ENCODE measurements at regions not wholly inside any gene's neighbourhood (a gene's known extent, or its start where the extent isn't known, plus 50 kb on each side); places are given as distances from the start of the nearest gene placed in this dataset.

DNA sequence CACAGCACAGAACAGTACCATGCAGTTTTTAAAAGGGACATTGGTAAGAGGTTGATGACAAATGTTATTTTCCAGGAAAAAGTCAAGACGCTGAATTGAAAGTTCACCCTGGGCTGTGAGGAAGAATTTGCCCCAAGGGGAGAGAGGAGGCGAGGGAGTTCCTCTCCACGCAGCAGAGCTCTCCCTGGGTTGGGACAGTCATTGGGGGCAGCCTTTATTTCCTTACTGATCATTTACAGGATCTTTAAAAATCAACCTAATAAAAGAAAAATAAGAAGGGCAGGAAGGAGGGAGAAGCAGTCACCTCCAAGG is 49.9 kb upstream of the WNT7B start:
- Histone ChIP-seq H3K36me3 (ENCODE audit: control insufficient read depth in 5 of 5, insufficient read depth in 5 of 5, low read length in 5 of 5) (no peaks in the 10 kb centered on the region), H3K4me1 (ENCODE audit: control insufficient read depth in 5 of 5, insufficient read depth in 5 of 5, low read length in 5 of 5) (peaks cover 4 to 47% (median 16%) of the 10 kb centered on the region in 5 donors), H3K27ac (ENCODE audit: low read depth, low read length) (peak overlapping the region; percentile 37), H3K9ac (ENCODE audit: low read length in 5 of 5) (peak overlapping the region in 3 of 5 donors; percentile 52 to 66 (median 56)), H3K4me3 (ENCODE audit: low read depth in 1 of 5, low read length in 5 of 5) (peak overlapping the region in 4 of 5 donors; percentile 57 to 66 (median 58)), H3K9me3 (ENCODE audit: control insufficient read depth in 5 of 5, low read length in 5 of 5) (no peaks in the 10 kb centered on the region), H3K27me3 (ENCODE audit: control insufficient read depth in 5 of 5, insufficient read depth in 4 of 5, low read length in 5 of 5) (no peaks in the 10 kb centered on the region)

DNA sequence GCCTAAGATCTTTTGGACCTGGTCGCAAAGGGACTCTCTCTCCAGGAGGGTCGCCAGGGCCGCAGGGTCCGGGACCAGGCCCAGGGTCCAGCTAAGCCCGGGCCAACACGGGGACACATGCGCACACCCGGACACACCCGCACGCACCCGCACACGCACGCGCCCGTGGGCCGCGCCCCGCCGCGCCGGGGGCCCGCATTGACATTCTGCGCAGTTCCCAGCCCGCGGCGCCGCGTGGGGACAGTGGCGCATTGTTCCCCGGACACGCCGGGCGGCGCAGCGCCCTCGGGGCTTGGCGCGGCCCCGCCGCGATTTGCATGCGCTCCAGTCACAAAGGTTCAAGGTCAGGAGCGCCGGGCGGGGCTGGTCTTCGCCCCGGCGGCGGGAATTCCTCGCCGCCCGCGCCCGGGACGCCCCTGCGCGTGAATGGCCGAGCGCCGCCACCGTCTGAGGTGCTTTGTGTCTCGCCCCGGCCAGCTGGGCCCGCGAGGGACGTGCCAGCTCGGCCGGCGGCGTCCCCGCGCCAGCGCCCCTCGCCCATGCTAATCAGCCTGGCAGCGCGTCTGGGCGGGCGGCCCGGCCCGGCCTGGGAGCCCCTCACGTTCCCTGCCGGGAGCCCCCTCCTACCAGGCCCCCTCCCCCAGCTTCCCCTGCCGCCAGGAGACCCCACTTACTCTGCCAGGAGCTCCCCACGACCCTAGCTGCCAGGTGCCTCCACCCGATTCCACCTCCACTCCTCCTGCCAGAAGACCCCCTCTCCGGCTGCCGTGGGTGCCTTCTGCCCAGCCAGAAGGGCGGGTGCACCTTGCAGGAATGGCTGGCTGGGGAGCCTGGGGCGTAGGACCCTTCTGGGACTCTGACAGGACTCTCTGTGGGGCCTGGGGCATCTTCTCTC is 50.5 kb upstream of the WNT7B start:
- H3K9ac ChIP-seq (ENCODE audit: low read length in 5 of 5), result peak overlapping the region in 3 of 5 donors; percentile 52 to 66 (median 56)
- no peaks in the 10 kb centered on the region for H3K36me3 ChIP-seq (ENCODE audit: control insufficient read depth in 5 of 5, insufficient read depth in 5 of 5, low read length in 5 of 5)
- H3K27me3 ChIP-seq (ENCODE audit: control insufficient read depth in 5 of 5, insufficient read depth in 4 of 5, low read length in 5 of 5), result no peaks in the 10 kb centered on the region
- H3K4me3 ChIP-seq (ENCODE audit: low read depth in 1 of 5, low read length in 5 of 5), result peak overlapping the region in 4 of 5 donors; percentile 57 to 66 (median 58)
- H3K27ac ChIP-seq (ENCODE audit: low read depth, low read length), result peak overlapping the region; percentile 50
- H3K9me3 ChIP-seq (ENCODE audit: control insufficient read depth in 5 of 5, low read length in 5 of 5), result no peaks in the 10 kb centered on the region
- peaks cover 4 to 47% (median 16%) of the 10 kb centered on the region in 5 donors for H3K4me1 ChIP-seq (ENCODE audit: control insufficient read depth in 5 of 5, insufficient read depth in 5 of 5, low read length in 5 of 5)

DNA sequence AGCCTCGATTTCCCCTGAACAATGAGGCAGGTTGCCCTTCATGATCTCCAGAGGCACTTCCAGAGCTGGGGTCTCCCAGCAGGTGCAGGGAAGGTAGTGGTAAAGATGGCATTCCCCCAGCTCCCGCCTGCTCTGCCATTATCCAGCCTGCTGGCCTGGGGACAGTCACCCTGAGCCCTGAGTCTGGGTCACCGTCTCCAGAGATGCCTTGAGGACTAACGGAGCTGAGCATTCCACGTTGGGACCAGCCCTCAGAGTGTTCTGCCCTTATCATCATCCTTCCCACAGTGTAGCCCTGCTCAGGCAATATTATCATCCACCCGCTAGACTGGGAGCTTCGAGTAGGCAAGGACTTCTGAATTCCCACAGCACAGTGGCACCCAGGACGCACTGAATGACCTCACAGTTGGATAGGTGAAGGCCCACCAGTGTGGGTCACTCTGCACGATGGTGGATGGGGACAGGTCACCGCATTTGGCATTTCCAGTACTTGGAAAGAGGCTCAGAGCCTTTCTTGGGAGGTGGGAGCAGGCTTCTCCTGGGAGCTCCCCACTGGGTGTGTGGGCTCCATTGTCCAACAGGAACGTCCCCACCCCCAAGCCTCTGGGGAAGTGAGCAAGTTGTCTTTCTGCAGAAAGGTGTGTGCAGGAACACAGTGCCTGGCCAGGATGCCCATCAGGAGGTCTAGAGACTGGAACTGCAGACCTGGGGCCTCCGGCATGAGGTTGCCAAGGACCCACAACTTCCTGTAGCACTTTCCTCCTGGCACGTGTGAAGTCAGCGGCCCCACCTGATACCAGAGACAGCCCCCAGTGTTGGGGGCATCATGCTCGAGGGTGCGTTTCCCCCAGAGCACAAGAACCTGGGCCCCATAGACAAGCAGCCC is 51.4 kb upstream of the WNT7B start:
- Histone ChIP-seq H3K9ac (ENCODE audit: low read length in 5 of 5) (peak overlapping the region in 3 of 5 donors; percentile 9 to 56 (median 19)), H3K36me3 (ENCODE audit: control insufficient read depth in 5 of 5, insufficient read depth in 5 of 5, low read length in 5 of 5) (no peaks in the 10 kb centered on the region), H3K27ac (ENCODE audit: low read depth, low read length) (peak overlapping the region; percentile 50), H3K9me3 (ENCODE audit: control insufficient read depth in 5 of 5, low read length in 5 of 5) (no peaks in the 10 kb centered on the region), H3K4me3 (ENCODE audit: low read depth in 1 of 5, low read length in 5 of 5) (peak overlapping the region in 3 of 5 donors; percentile 57 to 66 (median 59)), H3K4me1 (ENCODE audit: control insufficient read depth in 5 of 5, insufficient read depth in 5 of 5, low read length in 5 of 5) (peaks cover 4 to 44% (median 16%) of the 10 kb centered on the region in 5 donors), H3K27me3 (ENCODE audit: control insufficient read depth in 5 of 5, insufficient read depth in 4 of 5, low read length in 5 of 5) (no peaks in the 10 kb centered on the region)

DNA sequence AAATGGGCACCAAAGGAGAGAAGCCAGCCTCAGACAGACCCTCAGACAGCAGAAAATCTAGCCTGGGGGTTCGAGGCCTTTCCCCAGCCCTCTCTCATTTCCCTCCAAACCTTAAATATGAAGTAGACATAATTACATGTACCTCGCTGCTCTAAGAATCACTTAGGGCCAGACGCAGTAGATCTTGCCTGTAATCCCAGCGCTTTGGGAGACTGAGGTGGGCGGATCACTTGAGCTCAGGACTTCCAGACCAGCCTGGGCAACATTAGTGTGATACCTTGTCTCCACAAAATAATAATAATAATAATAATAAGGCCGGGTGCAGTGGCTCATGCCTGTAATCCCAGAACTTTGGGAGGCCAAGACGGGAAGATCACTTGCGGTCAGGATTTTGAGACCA is 52.1 kb upstream of the WNT7B start:
- no peaks in the 10 kb centered on the region for H3K9me3 ChIP-seq (ENCODE audit: control insufficient read depth in 5 of 5, low read length in 5 of 5)
- no peaks in the 10 kb centered on the region for H3K27me3 ChIP-seq (ENCODE audit: control insufficient read depth in 5 of 5, insufficient read depth in 4 of 5, low read length in 5 of 5)
- H3K36me3 ChIP-seq (ENCODE audit: control insufficient read depth in 5 of 5, insufficient read depth in 5 of 5, low read length in 5 of 5), result no peaks in the 10 kb centered on the region
- no peak overlapping the region for H3K9ac ChIP-seq (ENCODE audit: low read length in 5 of 5)
- peaks cover 4 to 41% (median 16%) of the 10 kb centered on the region in 5 donors for H3K4me1 ChIP-seq (ENCODE audit: control insufficient read depth in 5 of 5, insufficient read depth in 5 of 5, low read length in 5 of 5)
- H3K27ac ChIP-seq (ENCODE audit: low read depth, low read length), result no peak overlapping the region
- H3K4me3 ChIP-seq (ENCODE audit: low read depth in 1 of 5, low read length in 5 of 5), result no peak overlapping the region

DNA sequence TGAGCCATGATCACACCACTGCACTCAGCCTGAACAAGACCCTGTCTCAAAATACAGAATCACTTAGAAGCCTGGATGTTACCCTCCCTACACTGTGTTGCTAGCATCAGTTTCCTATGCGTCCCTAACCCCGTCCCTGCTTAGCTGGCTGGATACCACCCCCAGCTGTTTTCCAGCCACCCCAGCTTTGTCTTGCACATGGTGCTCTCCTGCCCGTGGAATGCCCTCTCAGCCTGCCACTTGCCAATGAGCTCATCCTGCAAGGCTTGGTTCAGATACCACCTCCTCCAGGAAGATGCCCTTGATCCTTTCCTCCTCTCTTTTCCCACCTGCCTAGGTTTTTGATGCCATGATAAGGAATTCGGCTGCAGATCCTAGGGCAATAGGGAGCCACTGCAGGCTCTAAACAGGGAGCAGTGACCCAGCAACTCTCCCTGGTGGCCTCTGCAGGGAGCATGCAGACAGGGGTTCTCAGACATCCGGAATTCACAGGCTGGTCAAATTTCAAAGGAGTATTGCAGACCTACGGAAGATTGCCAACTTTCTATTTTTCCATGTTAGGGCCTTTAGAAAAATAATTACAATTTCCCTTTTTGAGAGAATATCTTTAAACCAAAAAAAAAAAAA is 52.7 kb upstream of the WNT7B start:
- no peak overlapping the region for H3K4me3 ChIP-seq (ENCODE audit: low read depth in 1 of 5, low read length in 5 of 5)
- no peaks in the 10 kb centered on the region for H3K27me3 ChIP-seq (ENCODE audit: control insufficient read depth in 5 of 5, insufficient read depth in 4 of 5, low read length in 5 of 5)
- H3K9ac ChIP-seq (ENCODE audit: low read length in 5 of 5), result no peak overlapping the region
- H3K9me3 ChIP-seq (ENCODE audit: control insufficient read depth in 5 of 5, low read length in 5 of 5), result no peaks in the 10 kb centered on the region
- H3K27ac ChIP-seq (ENCODE audit: low read depth, low read length), result no peak overlapping the region
- H3K4me1 ChIP-seq (ENCODE audit: control insufficient read depth in 5 of 5, insufficient read depth in 5 of 5, low read length in 5 of 5), result peaks cover 4 to 38% (median 16%) of the 10 kb centered on the region in 5 donors
- H3K36me3 ChIP-seq (ENCODE audit: control insufficient read depth in 5 of 5, insufficient read depth in 5 of 5, low read length in 5 of 5), result no peaks in the 10 kb centered on the region

DNA sequence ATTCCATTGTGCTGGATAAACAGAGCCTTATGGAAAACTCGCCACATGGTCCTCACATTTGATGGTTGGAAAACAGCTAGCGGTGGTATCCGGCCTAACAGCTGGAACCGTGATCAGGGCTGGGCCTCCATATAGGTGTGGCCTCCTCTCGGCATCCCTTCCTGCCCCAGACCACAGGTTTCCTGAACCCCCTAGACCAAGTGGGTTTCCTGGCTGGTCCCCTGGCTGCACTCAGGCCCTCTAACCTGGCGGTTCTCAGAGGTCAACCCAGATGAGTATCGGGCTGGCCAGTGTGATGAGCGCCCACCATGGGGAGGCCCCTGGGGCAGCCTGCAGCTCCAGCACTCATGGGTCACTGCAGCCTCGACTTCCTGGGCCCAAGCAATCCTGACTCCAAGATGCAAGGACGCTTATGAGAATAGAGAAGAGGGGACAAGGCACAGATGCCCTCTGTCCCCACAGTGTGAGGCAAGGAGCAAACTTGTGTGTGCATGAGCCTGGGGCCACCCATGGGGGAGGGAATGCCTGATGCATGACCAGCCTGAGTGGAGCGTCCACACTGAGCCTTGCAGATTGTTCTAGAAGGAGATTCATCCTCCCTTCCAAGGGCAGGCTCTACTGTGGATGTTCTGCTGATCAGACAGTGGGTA is 53.4 kb upstream of the WNT7B start:
- Histone ChIP-seq H3K9ac (ENCODE audit: low read length in 5 of 5) (no peak overlapping the region), H3K4me3 (ENCODE audit: low read depth in 1 of 5, low read length in 5 of 5) (no peak overlapping the region), H3K9me3 (ENCODE audit: control insufficient read depth in 5 of 5, low read length in 5 of 5) (no peaks in the 10 kb centered on the region), H3K27ac (ENCODE audit: low read depth, low read length) (peak overlapping the region; percentile 41), H3K27me3 (ENCODE audit: control insufficient read depth in 5 of 5, insufficient read depth in 4 of 5, low read length in 5 of 5) (no peaks in the 10 kb centered on the region), H3K36me3 (ENCODE audit: control insufficient read depth in 5 of 5, insufficient read depth in 5 of 5, low read length in 5 of 5) (no peaks in the 10 kb centered on the region), H3K4me1 (ENCODE audit: control insufficient read depth in 5 of 5, insufficient read depth in 5 of 5, low read length in 5 of 5) (peaks cover 4 to 45% (median 22%) of the 10 kb centered on the region in 5 donors)

DNA sequence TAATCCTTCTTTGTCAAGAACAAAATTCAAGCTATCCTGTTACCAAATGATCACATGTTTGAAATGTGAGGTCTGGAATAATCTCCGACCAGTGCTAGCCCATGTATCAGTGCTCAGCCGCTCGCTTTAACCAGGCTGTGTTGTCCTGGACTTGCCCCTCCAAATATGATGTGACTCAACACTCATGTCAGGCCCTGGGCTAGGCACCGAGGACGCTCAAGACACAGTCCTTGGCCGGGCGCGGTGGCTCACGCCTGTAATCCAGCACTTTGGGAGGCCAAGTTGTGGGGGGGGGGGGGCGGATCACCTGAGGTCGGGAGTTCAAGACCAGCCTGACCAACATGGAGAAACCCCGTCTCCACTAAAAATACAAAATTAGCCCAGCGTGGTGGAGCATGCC is 54.1 kb upstream of the WNT7B start:
- H3K4me1 ChIP-seq (ENCODE audit: control insufficient read depth in 5 of 5, insufficient read depth in 5 of 5, low read length in 5 of 5), result peaks cover 4 to 46% (median 23%) of the 10 kb centered on the region in 5 donors
- H3K36me3 ChIP-seq (ENCODE audit: control insufficient read depth in 5 of 5, insufficient read depth in 5 of 5, low read length in 5 of 5), result no peaks in the 10 kb centered on the region
- H3K9ac ChIP-seq (ENCODE audit: low read length in 5 of 5), result no peak overlapping the region
- peak overlapping the region; percentile 41 for H3K27ac ChIP-seq (ENCODE audit: low read depth, low read length)
- no peaks in the 10 kb centered on the region for H3K27me3 ChIP-seq (ENCODE audit: control insufficient read depth in 5 of 5, insufficient read depth in 4 of 5, low read length in 5 of 5)
- H3K9me3 ChIP-seq (ENCODE audit: control insufficient read depth in 5 of 5, low read length in 5 of 5), result no peaks in the 10 kb centered on the region
- H3K4me3 ChIP-seq (ENCODE audit: low read depth in 1 of 5, low read length in 5 of 5), result no peak overlapping the region

DNA sequence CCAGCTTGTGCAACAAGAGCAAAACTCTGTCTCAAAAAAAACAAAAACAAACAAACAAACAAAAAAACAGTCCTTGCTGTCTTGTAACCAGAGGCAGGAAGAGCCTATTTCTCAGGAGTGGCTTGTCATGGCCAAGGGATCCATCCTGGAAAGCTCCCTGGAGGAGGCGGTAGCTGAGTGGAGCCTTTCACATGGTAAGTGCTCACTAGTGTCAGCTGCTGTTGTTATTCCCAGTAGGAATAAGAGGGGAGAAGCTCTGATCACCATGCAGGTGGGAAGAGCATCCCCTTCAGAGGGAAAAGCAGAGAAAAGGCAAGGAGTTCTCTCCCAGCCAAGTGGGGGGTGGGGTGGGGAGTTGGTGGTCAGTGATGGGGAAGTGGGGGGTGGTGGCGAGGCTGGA is 54.6 kb upstream of the WNT7B start:
- no peak overlapping the region for H3K4me3 ChIP-seq (ENCODE audit: low read depth in 1 of 5, low read length in 5 of 5)
- no peaks in the 10 kb centered on the region for H3K36me3 ChIP-seq (ENCODE audit: control insufficient read depth in 5 of 5, insufficient read depth in 5 of 5, low read length in 5 of 5)
- H3K9ac ChIP-seq (ENCODE audit: low read length in 5 of 5), result no peak overlapping the region
- no peak overlapping the region for H3K27ac ChIP-seq (ENCODE audit: low read depth, low read length)
- H3K27me3 ChIP-seq (ENCODE audit: control insufficient read depth in 5 of 5, insufficient read depth in 4 of 5, low read length in 5 of 5), result no peaks in the 10 kb centered on the region
- H3K4me1 ChIP-seq (ENCODE audit: control insufficient read depth in 5 of 5, insufficient read depth in 5 of 5, low read length in 5 of 5), result peaks cover 5 to 49% (median 25%) of the 10 kb centered on the region in 5 donors
- H3K9me3 ChIP-seq (ENCODE audit: control insufficient read depth in 5 of 5, low read length in 5 of 5), result no peaks in the 10 kb centered on the region

DNA sequence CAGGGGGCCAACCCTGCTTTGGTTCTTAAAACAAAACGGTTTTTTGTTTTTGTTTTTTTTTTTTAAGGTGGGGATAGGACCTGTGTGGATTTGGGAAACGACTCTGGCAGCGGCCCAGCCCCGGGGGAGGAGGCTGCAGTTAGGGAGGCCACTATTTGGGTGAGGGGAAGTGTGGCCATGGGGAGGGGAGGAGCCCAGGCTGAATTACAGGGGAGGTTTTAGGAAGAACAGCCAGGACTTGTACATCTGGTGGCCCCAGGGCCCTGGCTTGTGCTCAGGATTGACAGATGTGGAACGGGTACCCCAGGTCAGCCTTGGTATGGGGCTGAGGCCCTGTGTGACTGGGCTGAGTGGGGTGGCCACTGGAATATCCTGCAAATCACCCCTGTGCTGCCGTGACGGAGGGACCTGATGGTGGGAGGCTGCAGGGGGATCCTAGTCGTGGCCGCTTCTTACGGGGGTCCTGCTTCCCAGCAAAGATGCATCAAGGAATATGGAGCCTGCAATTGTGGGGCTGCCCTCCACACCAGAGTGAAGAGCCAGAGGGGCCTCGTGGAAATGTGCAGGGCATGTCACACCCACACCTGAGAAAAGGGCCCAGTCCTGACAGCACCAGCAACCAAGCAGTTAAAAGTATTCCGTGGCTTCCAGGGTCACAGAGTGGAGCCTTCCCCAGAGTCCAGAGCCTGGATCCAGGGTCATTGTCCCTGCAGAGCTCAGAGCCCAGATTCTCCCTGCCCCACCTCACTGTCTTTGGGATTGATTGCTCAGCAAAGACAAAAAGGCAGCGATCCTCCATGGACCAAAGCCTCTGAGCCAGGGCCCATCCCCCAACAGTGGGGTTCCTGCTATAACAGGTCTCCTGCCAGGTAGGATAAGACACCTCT is 55.2 kb upstream of the WNT7B start:
- H3K9me3 ChIP-seq (ENCODE audit: control insufficient read depth in 5 of 5, low read length in 5 of 5), result no peaks in the 10 kb centered on the region
- H3K4me1 ChIP-seq (ENCODE audit: control insufficient read depth in 5 of 5, insufficient read depth in 5 of 5, low read length in 5 of 5), result peaks cover 2 to 49% (median 25%) of the 10 kb centered on the region in 5 donors
- no peaks in the 10 kb centered on the region for H3K27me3 ChIP-seq (ENCODE audit: control insufficient read depth in 5 of 5, insufficient read depth in 4 of 5, low read length in 5 of 5)
- peak overlapping the region in 1 of 5 donors; percentile 8 for H3K9ac ChIP-seq (ENCODE audit: low read length in 5 of 5)
- no peak overlapping the region for H3K27ac ChIP-seq (ENCODE audit: low read depth, low read length)
- H3K4me3 ChIP-seq (ENCODE audit: low read depth in 1 of 5, low read length in 5 of 5), result no peak overlapping the region
- no peaks in the 10 kb centered on the region for H3K36me3 ChIP-seq (ENCODE audit: control insufficient read depth in 5 of 5, insufficient read depth in 5 of 5, low read length in 5 of 5)

All from subcutaneous abdominal adipose tissue (tissue), 5 donors.